Smooth muscle cell (in vitro differentiated cells): ENCODE measurements at regions not wholly inside any gene's neighbourhood (a gene's known extent, or its start where the extent isn't known, plus 50 kb on each side); places are given as distances from the start of the nearest gene placed in this dataset.
A peak's percentile ranks its signal among the peaks of the same experiment; 100 is the strongest.

ENCODE experiments used
- DNase-seq: peaks from one replicate; lab custom pipeline; 2025; ENCODE audit not compliant: unreplicated experiment; lab: John Stamatoyannopoulos, UW
- H2AFZ ChIP-seq: fragments of 200-600 bp; sonication (generic); 2 replicates; pipeline ENCODE4 v1.6.0; 2016; ENCODE audit warnings: antibody characterized with exemption, low read depth, mild to moderate bottlenecking
- H3F3A ChIP-seq: fragments of 200-600 bp; sonication (generic); 2 replicates; pipeline ENCODE4 v1.6.0; 2017; ENCODE audit warnings: antibody characterized with exemption, low read depth
- H3K27ac ChIP-seq: fragments of 200-600 bp; sonication (generic); 2 replicates; pipeline ENCODE4 v1.5.1; 2016; ENCODE audit warnings: low read depth, mild to moderate bottlenecking
- H3K27me3 ChIP-seq: fragments of 200-600 bp; sonication (generic); 2 replicates; pipeline ENCODE4 v1.6.1; 2016; ENCODE audit warnings: low read depth, mild to moderate bottlenecking
- H3K36me3 ChIP-seq: fragments of 200-600 bp; sonication (generic); 2 replicates; pipeline ENCODE4 v1.5.1; 2016; ENCODE audit warnings: low read depth
- H3K4me1 ChIP-seq: fragments of 200-600 bp; sonication (generic); 2 replicates; pipeline ENCODE4 v1.5.1; 2016; ENCODE audit warnings: low read depth
- H3K4me2 ChIP-seq: fragments of 200-600 bp; sonication (generic); 2 replicates; pipeline ENCODE4 v1.6.0; 2016; ENCODE audit warnings: mild to moderate bottlenecking
- H3K4me3 ChIP-seq: fragments of 200-600 bp; sonication (generic); 2 replicates; pipeline ENCODE4 v1.5.1; 2016; ENCODE audit warnings: mild to moderate bottlenecking
- H3K79me2 ChIP-seq: fragments of 200-600 bp; sonication (generic); 2 replicates; pipeline ENCODE4 v1.6.0; 2016; ENCODE audit warnings: low read depth, mild to moderate bottlenecking
- H3K9ac ChIP-seq: fragments of 200-600 bp; sonication (generic); 2 replicates; pipeline ENCODE4 v1.6.0; 2016; ENCODE audit warnings: low read depth
- H3K9me3 ChIP-seq: fragments of 200-600 bp; sonication (generic); replicated peaks from 2 replicates; pipeline ENCODE4 v1.5.1; 2016; ENCODE audit warnings: low read depth
- H4K20me1 ChIP-seq: fragments of 200-600 bp; sonication (generic); 2 replicates; pipeline ENCODE4 v1.6.0; 2016; ENCODE audit warnings: low read depth
- WGBS: methylation state at CpG from one replicate; pipeline ENCODE4 v1.1.7; 2016; ENCODE audit warnings: low lambda C conversion rate; 5-methylcytosine and 5-hydroxymethylcytosine counted together
- TF ChIP-seq, protein P1 (sequence below): fragments of 200-600 bp; sonication (generic); IDR thresholded peaks from 2 replicates; pipeline ENCODE4 v1.5.1; 2017; ENCODE audit warnings: borderline replicate concordance, mild to moderate bottlenecking, antibody characterized with exemption; ENCODE audit not compliant: insufficient read depth, poor library complexity, severe bottlenecking

DNA sequence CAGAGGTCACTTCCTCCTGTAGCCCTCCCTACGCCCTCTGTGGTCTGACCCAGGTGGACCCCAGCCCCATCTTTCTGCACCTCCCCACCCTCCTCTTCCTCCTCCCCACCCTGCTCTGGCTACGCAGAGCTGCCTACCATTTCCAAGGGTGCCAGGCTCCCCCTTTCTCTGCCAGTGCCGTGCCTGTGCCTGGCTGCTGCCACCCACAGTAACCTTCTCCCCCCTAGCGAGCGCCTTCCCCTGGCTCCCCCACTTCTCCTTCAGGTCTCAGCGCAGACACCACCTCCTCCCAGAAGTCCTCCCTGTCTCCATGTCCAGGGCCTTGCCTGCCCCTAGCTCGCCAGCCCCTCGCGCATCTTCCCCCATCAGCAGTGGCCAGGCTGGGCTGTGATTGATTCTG, 471.5 kb downstream of the PTPRU start:
- Histone ChIP-seq H3K4me3 (no peak overlapping the region), H3K27me3 (peaks cover 16% of the 10 kb centered on the region), H3K9ac (no peak overlapping the region), H3K27ac (no peak overlapping the region), H3K4me2 (no peak overlapping the region), H3K36me3 (no peaks in the 10 kb centered on the region), H3K9me3 (no peaks in the 10 kb centered on the region), H3K4me1 (peaks cover 11% of the 10 kb centered on the region), H3K79me2 (no peaks in the 10 kb centered on the region), H3F3A (no peaks in the 10 kb centered on the region), H4K20me1 (no peaks in the 10 kb centered on the region), H2AFZ (no peak overlapping the region)
- 88% methylated on average over 5 of the region's 9 CpGs for WGBS
- TF ChIP-seq, protein P1, sequence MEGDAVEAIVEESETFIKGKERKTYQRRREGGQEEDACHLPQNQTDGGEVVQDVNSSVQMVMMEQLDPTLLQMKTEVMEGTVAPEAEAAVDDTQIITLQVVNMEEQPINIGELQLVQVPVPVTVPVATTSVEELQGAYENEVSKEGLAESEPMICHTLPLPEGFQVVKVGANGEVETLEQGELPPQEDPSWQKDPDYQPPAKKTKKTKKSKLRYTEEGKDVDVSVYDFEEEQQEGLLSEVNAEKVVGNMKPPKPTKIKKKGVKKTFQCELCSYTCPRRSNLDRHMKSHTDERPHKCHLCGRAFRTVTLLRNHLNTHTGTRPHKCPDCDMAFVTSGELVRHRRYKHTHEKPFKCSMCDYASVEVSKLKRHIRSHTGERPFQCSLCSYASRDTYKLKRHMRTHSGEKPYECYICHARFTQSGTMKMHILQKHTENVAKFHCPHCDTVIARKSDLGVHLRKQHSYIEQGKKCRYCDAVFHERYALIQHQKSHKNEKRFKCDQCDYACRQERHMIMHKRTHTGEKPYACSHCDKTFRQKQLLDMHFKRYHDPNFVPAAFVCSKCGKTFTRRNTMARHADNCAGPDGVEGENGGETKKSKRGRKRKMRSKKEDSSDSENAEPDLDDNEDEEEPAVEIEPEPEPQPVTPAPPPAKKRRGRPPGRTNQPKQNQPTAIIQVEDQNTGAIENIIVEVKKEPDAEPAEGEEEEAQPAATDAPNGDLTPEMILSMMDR = no peak
- DNase-seq = no peak

DNA sequence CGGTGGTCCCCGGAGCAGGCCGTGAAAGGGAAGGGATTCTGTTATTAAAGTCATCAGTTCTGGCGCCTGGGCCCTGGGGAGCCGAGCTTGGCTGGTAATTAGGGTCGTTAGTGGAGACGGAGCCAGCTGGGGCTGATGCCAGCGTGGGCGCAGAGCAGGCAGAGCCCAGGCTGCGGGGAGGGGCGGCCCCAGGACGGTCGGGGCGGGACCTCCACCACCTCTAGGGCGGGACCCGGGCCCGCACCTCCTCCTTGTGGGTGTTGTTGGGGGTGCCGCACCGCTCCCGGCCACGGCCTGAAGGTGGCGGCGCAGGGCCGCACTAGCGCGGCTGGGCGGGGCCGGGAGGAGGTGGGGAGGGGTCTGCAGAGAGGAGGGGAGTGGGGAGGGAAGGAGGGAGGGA, 470.6 kb downstream of the PTPRU start:
- Histone ChIP-seq H3K79me2 (no peaks in the 10 kb centered on the region), H3K4me1 (peaks cover 11% of the 10 kb centered on the region), H3K9ac (no peak overlapping the region), H2AFZ (no peak overlapping the region), H3K9me3 (no peaks in the 10 kb centered on the region), H3K27ac (no peak overlapping the region), H3K36me3 (no peaks in the 10 kb centered on the region), H3F3A (no peaks in the 10 kb centered on the region), H3K4me3 (no peak overlapping the region), H4K20me1 (no peaks in the 10 kb centered on the region), H3K27me3 (peaks cover 16% of the 10 kb centered on the region), H3K4me2 (peak overlapping the region; percentile 77)
- TF ChIP-seq, protein P1 = peak; percentile 39
- no peak for DNase-seq
- 7% methylated on average over 13 of the region's 28 CpGs for WGBS

GRCh38 chr1:29704430-29704829, 468.1 kb downstream of the PTPRU start:
- no peak overlapping the region for H3K9ac ChIP-seq
- no peak overlapping the region for H3K27ac ChIP-seq
- no peak for DNase-seq
- H4K20me1 ChIP-seq = no peaks in the 10 kb centered on the region
- TF ChIP-seq, protein P1 = no peak
- no peaks in the 10 kb centered on the region for H3F3A ChIP-seq
- no peak overlapping the region for H3K4me2 ChIP-seq
- WGBS = 84% methylated on average over 2 of the region's 2 CpGs
- peaks cover 16% of the 10 kb centered on the region for H3K27me3 ChIP-seq
- no peaks in the 10 kb centered on the region for H3K9me3 ChIP-seq
- no peaks in the 10 kb centered on the region for H3K36me3 ChIP-seq
- H3K4me1 ChIP-seq = peaks cover 11% of the 10 kb centered on the region
- no peaks in the 10 kb centered on the region for H3K79me2 ChIP-seq
- no peak overlapping the region for H3K4me3 ChIP-seq
- H2AFZ ChIP-seq = no peak overlapping the region

DNA sequence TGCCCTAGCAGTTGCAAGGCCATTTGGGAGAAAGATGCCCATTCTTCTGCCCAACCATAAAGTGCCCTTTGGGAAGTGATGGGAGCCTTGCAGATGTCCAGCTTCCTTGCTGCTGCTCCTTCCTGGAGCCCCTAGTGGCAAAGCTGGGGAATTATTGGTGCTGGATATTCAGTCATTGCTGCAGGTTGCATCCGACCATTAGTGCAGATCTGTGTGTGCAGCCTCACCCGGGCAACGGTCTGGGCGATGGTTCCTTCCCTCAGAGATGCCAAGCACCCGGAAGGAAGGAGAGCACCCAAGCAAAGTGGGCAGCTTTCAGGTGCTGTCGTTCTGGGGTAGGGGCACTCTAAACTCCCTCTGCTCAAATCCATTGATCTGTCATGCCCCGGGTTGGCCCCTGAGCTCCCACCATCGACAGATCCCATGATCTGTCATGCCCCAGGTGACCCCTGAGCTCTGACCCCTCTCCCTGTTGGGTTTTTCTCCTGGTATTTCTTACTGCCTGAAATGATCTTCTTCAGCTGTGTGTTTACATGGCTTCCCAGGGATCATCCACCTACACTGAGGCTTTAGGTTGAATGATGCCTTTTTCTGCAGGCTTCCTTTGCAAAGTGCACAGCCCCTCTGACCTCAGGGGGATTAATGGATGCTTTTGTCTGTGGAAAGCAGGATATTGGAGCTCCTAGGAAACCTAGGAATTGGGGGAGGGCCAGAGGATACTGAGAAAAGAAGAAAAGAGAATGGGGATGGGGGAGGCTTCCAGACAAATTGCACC, 467.5 kb downstream of the PTPRU start:
- H2AFZ ChIP-seq = no peak overlapping the region
- peaks cover 16% of the 10 kb centered on the region for H3K27me3 ChIP-seq
- H4K20me1 ChIP-seq = no peaks in the 10 kb centered on the region
- H3K9ac ChIP-seq = no peak overlapping the region
- H3K4me2 ChIP-seq = no peak overlapping the region
- no peak overlapping the region for H3K4me3 ChIP-seq
- no peak overlapping the region for H3K27ac ChIP-seq
- TF ChIP-seq, protein P1 = peak; percentile 65
- H3K36me3 ChIP-seq = no peaks in the 10 kb centered on the region
- H3K4me1 ChIP-seq = peaks cover 11% of the 10 kb centered on the region
- H3F3A ChIP-seq = no peaks in the 10 kb centered on the region
- no peaks in the 10 kb centered on the region for H3K9me3 ChIP-seq
- WGBS = 50% methylated on average over 8 of the region's 8 CpGs
- no peaks in the 10 kb centered on the region for H3K79me2 ChIP-seq
- DNase-seq = no peak
